ENCODE measurements at regions not wholly inside any gene's neighbourhood (a gene's known extent, or its start where the extent isn't known, plus 50 kb on each side); places are given as distances from the start of the nearest gene placed in this dataset.
"Not testable (repeated sequence)": the region's sequence is repeated elsewhere in the genome, so short reads cannot be mapped to it uniquely, and the experiment has no call there.

GRCh38 chr21:6553505-6554376 is 3967.6 kb upstream of the TPTE start:
- not testable (repeated sequence) for DNase-seq (ENCODE audit: extremely low read depth in 1 of 2, low read depth in 1 of 2)

GRCh38 chr21:6554377-6554864 is 3967.0 kb upstream of the TPTE start:
- not testable (repeated sequence) for DNase-seq (ENCODE audit: extremely low read depth in 1 of 2, low read depth in 1 of 2)

- not testable (repeated sequence) for DNase-seq (ENCODE audit: extremely low read depth in 1 of 2, low read depth in 1 of 2)
Measured at GRCh38 chr21:6556516-6556915, 3964.9 kb upstream of the TPTE start.

GRCh38 chr21:6557415-6557814 is 3964.0 kb upstream of the TPTE start:
- DNase-seq (ENCODE audit: extremely low read depth in 1 of 2, low read depth in 1 of 2), result not testable (repeated sequence)

GRCh38 chr21:6561168-6561567 is 3960.2 kb upstream of the TPTE start:
- DNase-seq (ENCODE audit: extremely low read depth in 1 of 2, low read depth in 1 of 2), result not testable (repeated sequence)

- DNase-seq (ENCODE audit: extremely low read depth in 1 of 2, low read depth in 1 of 2), result not testable (repeated sequence)
Measured at GRCh38 chr21:6561578-6561977, 3959.8 kb upstream of the TPTE start.

GRCh38 chr21:6564543-6565166 is 3956.7 kb upstream of the TPTE start:
- not testable (repeated sequence) for DNase-seq (ENCODE audit: extremely low read depth in 1 of 2, low read depth in 1 of 2)

- not testable (repeated sequence) for DNase-seq (ENCODE audit: extremely low read depth in 1 of 2, low read depth in 1 of 2)
Measured at GRCh38 chr21:6565190-6566094, 3955.9 kb upstream of the TPTE start.

- not testable (repeated sequence) for DNase-seq (ENCODE audit: extremely low read depth in 1 of 2, low read depth in 1 of 2)
Measured at GRCh38 chr21:6567542-6567941, 3953.8 kb upstream of the TPTE start.

- DNase-seq (ENCODE audit: extremely low read depth in 1 of 2, low read depth in 1 of 2), result not testable (repeated sequence)
Measured at GRCh38 chr21:6569152-6569551, 3952.2 kb upstream of the TPTE start.

GRCh38 chr21:6569587-6570392 is 3951.6 kb upstream of the TPTE start:
- not testable (repeated sequence) for DNase-seq (ENCODE audit: extremely low read depth in 1 of 2, low read depth in 1 of 2)

GRCh38 chr21:6570700-6571368 is 3950.5 kb upstream of the TPTE start:
- DNase-seq (ENCODE audit: extremely low read depth in 1 of 2, low read depth in 1 of 2), result not testable (repeated sequence)

GRCh38 chr21:6573576-6573975 is 3947.8 kb upstream of the TPTE start:
- DNase-seq (ENCODE audit: extremely low read depth in 1 of 2, low read depth in 1 of 2), result not testable (repeated sequence)

GRCh38 chr21:6579801-6580200 is 3941.6 kb upstream of the TPTE start:
- DNase-seq (ENCODE audit: extremely low read depth in 1 of 2, low read depth in 1 of 2), result not testable (repeated sequence)
